HG03432 (cell line): ENCODE measurements at regions not wholly inside any gene's neighbourhood (a gene's known extent, or its start where the extent isn't known, plus 50 kb on each side); places are given as distances from the start of the nearest gene placed in this dataset.
"Not testable (repeated sequence)": the region's sequence is repeated elsewhere in the genome, so short reads cannot be mapped to it uniquely, and the experiment has no call there.

Source experiments
- ATAC-seq: cut with Tn5 transposase; IDR thresholded peaks from one replicate; pipeline ENCODE4 v1.9.1; 2021; ENCODE audit warnings: mild to moderate bottlenecking, moderate library complexity; ENCODE audit not compliant: unreplicated experiment

GRCh38 chr18:73355121-73355520, 487.3 kb upstream of the NETO1 start:
- no peak for ATAC-seq

GRCh38 chr18:73352546-73352945, 484.8 kb upstream of the NETO1 start:
- no peak for ATAC-seq

DNA sequence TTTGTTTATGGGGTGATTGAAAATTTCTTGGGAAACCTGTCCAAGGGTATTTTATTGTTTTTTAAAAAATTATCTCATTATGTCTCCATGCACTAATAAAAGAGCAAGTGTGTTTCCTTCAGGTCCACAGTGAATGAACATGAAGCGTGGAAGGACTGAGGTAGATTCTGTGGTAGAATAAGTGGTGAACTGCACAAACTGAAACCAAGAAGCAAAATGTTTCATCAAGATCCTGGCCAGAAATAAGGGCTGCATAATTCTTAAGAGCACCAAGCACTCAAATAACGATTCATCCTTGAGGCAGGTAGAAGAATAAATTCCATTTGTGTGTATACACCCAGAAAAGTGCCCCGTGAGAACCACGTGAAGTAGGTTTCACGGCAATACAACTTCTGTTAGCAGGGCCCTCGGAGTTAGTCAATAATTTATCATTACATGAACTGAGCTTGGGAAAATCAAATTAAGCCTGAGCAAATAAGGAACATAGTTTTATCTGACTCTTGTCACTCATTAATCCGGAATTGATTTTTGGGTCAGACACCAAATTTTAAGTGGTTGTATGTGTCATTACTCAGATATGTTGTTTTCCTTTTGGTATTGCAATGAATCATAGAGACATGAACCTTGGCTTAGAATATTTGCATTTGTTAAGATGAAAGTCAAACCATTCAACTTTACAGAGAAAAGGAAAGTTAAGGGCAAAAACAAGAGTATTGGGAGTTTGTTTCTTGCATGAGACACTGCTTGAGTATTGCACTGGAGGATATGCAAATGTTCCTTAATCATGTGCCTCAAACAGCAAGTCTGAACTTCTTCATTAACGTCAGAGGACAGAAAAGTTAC, 472.6 kb upstream of the NETO1 start:
- peak; percentile 85 for ATAC-seq

GRCh38 chr18:73331212-73331772, 463.5 kb upstream of the NETO1 start:
- ATAC-seq: no peak

DNA sequence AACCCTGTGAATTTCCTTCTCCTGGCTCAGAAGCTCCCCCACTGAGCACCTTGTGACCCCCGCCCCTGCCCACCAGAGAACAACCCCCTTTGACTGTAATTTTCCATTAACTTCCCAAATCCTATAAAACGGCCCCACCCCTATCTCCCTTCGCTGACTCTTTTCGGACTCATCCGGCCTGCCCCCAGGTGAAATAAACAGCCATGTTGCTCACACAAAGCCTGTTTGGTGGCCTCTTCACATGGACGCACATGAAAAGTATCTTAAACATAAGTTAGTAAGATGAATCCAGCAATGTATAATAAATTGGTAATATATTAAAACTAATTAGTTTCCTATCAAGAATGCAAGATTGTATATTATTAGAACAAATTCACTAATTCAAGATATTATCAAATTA, 462.3 kb upstream of the NETO1 start:
- not testable (repeated sequence) for ATAC-seq

DNA sequence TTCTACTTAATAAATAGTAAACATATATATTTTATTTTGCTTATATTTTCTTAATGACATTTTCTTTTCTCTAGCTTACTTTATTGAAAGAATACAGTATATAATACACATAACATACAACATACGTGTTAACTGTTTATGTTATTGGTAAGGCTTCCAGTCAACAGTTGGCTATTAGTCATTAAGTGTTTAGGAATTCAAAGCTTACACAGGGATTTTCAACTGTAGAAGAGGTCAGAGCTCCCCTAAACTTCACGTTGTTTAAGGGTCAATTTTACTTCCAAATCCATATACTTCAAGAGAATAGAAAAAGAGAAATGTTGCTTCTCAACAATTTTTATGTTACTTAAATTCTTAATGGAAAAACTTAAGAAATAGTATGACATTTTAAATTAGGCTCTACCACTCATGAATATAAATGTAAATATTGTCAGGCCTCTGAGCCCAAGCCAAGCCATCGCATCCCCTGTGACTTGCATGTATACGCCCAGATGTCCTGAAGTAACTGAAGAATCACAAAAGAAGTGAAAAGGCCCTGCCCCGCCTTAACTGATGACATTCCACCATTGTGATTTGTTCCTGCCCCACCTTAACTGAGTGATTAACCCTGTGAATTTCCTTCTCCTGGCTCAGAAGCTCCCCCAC, 456.5 kb upstream of the NETO1 start:
- not testable (repeated sequence) for ATAC-seq

DNA sequence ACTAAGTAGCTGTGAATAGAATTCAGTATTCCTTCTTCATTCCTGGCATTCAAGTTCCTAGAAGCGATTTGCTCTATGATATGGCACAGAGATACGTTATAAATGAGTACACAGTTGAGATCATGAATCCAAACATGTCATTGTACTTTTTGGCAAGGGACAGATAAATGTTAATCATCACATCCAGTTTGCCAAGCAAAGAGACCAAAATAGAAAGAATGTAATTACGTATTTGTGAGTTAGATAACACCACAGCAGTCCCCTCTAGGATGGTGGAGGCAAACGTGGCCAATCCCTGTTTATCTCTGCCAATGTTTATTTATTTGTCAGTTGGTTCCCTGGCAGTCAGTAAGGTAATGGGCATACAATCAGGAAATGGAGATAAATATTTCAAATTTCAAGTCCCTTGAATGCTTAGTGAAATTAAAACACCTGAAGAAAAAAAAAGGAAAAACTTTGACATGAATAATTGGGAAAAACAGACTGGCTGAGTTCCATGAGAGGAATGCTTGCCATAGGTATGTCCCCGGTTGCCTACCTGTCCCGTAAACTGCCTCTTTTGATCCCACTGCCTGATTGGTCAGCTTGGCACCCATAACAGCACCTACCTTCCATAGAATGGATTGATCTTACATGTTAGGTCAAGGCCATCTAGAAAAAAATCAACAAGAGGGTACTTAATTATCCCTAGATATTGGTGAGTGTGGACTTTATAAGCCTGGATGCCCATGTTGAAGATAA, 451.1 kb upstream of the NETO1 start:
- ATAC-seq: no peak

DNA sequence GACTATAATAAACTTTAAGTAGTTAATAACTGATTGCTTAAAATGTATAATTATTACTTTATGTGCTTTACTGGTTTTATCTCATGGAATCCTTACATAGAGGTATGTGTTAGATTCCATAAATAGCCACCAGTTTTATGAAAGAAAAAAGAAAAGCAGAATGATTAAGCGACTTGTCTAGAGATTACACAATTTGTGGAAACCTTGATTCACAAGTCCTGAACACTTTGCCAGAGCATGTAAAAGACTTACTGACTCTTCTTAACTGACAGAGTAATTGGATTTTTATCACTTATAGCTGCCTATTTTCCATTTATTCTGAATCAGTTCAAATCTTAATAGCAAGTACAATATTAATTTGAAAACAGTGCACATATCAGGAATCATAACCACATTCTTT, 448.7 kb upstream of the NETO1 start:
- no peak for ATAC-seq

- no peak for ATAC-seq
Measured at GRCh38 chr18:73315381-73315780, 447.6 kb upstream of the NETO1 start.

GRCh38 chr18:73313476-73313875, 445.7 kb upstream of the NETO1 start:
- no peak for ATAC-seq

GRCh38 chr18:73296686-73297085, 428.9 kb upstream of the NETO1 start:
- no peak for ATAC-seq

DNA sequence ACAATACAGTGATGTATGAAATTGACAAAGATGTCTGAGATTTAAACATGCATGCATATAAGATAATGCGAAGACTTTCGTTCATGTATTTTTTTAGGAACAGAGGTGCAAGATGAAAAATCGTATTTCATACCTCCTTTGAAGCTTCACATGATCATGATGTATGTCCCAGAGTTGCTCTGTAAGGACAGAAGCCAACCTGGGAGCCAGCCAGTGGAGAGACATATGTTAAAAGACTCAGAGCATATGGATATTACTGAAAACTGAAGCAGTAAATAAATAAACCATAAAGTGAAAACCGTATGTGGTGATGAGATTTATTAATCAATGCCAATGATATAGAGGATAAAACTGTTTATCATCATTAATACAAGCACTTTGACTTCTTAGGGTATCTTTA, 424.4 kb upstream of the NETO1 start:
- ATAC-seq: no peak

- ATAC-seq: no peak
Measured at GRCh38 chr18:73288813-73289212, 421.0 kb upstream of the NETO1 start.

DNA sequence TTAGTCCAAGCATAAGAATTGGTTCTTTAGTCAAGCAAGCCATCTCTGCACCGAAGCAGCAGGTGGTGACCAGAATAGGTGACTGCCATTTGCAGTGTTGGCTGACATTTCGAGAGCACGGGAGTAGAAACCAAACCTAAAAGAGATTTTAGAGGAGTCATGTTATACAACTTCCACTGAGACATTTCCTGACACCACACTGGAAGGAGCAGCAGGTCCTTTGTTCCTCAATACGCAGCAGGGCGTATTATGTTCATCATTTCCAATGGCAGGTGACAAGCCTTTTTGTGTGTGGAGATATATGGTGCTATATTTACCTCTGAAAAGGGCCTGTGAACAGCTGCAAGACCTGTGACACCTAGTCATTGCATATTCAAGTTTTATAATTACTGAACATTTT, 418.8 kb upstream of the NETO1 start:
- ATAC-seq: no peak

DNA sequence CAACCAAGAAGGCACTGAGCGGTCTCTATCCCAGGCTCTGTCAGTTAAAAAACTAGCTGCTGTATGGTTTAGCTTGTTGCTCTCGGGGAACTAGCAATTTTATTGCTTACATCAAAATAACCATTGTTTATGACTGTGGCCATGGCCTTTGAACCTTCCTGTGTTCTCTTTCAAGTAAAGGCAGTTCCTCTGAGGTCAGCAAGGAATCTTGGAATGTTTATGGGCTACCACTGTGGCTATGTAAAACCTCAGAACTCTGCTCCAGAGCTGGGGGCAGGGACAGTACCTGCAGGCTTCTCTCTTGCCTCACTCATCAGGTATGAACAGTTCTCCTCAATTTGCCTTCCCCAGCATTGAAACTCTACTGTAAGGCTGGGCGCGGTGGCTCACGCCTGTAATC, 416.0 kb upstream of the NETO1 start:
- no peak for ATAC-seq

DNA sequence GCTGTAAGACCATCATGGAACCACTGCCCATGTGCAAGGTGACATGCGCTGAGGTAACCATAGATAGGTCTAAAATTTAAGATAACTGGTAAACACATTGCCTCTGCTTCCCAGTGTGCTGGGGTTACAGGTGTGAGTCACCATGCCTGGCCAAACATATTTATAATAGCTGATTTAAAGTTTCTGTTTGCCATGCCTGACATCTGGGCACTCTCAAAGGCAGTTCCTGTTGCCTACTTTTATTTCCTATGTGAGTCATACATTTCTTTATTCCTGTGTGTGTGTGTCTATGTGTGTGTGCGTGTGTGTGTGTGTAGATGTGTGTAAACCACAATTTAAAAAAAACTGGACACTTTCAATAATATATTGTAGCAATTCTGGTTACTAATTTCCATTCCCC, 415.2 kb upstream of the NETO1 start:
- ATAC-seq: no peak

DNA sequence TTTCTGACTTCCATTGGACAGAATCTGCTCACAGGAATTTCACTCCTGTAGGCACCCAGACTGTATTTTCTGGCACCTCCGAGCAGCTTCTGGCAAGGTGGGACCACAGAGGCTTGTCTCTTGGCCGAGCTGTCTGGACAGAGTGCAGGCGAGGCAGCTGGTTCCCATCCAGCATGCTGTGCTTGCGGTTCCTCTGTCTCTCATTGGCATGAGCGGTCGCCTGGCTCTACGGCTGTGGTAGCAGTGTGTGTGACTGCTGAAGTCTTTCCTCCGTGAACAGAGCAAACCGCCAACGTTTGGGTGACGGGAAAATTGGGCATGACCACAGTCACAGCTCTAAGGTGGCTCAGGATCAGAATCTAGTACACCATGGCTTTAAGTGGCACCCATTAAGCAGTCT, 411.7 kb upstream of the NETO1 start:
- ATAC-seq: no peak

- no peak for ATAC-seq
Measured at GRCh38 chr18:73274812-73275621, 407.2 kb upstream of the NETO1 start.

GRCh38 chr18:73270920-73271634, 403.3 kb upstream of the NETO1 start:
- ATAC-seq: no peak

- no peak for ATAC-seq
Measured at GRCh38 chr18:73264562-73264921, 396.8 kb upstream of the NETO1 start.
